ENCODE measurements at regions not wholly inside any gene's neighbourhood (a gene's known extent, or its start where the extent isn't known, plus 50 kb on each side); places are given as distances from the start of the nearest gene placed in this dataset.

GRCh38 chr14:96634896-96635295, 132.7 kb downstream of the PAPOLA start:
- no TSS peak for BruUV-seq (replicated peaks)
- no peak for ATAC-seq
- H3K4me2 ChIP-seq (ENCODE audit: insufficient read depth, low read length): no peak overlapping the region
- H4K20me1 ChIP-seq (replicated peaks; ENCODE audit: control insufficient read depth, insufficient read depth, low read length): no peaks in the 10 kb centered on the region
- H3K4me1 ChIP-seq (replicated peaks in 1 of 2; ENCODE audit: control insufficient read depth in 2 of 2, insufficient read depth in 2 of 2, low read length in 2 of 2): peaks cover 0 to 2% of the 10 kb centered on the region in 2 experiments; a peak in 2 of 5 replicates
- H3K9me1 ChIP-seq (ENCODE audit: control insufficient read depth, insufficient read depth, low read length): no peaks in the 10 kb centered on the region
- H2AFZ ChIP-seq (ENCODE audit: low read depth, low read length): no peak overlapping the region
- WGBS (ENCODE audit: insufficient coverage, low coverage, missing lambda C conversion rate): 3% methylated on average over 5 of the region's 5 CpGs
- no peak for FAIRE-seq
- DNase-seq (ENCODE audit: extremely low read depth in 1 of 4, low spot score in 3 of 4): no peak
- H3K27ac ChIP-seq (ENCODE audit: extremely low read depth, low read depth, low read length): no peak overlapping the region
- in situ Hi-C loops (cut with MboI): no loop called here
- CTCF ChIA-PET (ENCODE audit: low intra/inter-chr PET ratio): no interaction called here
- H3K36me3 ChIP-seq (ENCODE audit: control insufficient read depth, insufficient read depth, low read length): no peaks in the 10 kb centered on the region
- H3K9ac ChIP-seq (ENCODE audit: insufficient read depth in 1 of 2, low read depth in 2 of 2, low read length in 2 of 2): no peak overlapping the region
- H3K9me3 ChIP-seq (replicated peaks; ENCODE audit: control insufficient read depth, insufficient read depth, low read depth, low read length): no peaks in the 10 kb centered on the region
- H3K79me2 ChIP-seq (ENCODE audit: control insufficient read depth, insufficient read depth, low read length): no peaks in the 10 kb centered on the region
- POLR2A ChIA-PET: no interaction called here
- TF ChIP-seq HNRNPH1 (optimal IDR thresholded peaks at IDR 0.05; ENCODE audit: low read depth, low read length): no peak
- no peak for TF ChIP-seq ZNF445 (CRISPR knock-in tag; IDR thresholded peaks at IDR 0.05; ENCODE audit: low read depth)
- no peak for TF ChIP-seq UBTF (IDR thresholded peaks at IDR 0.05; ENCODE audit: borderline replicate concordance in 1 of 2, low read depth in 2 of 2, low read length in 2 of 2)
- no peak for TF ChIP-seq BRF1 (IDR thresholded peaks at IDR 0.05; ENCODE audit: borderline replicate concordance, extremely low read depth, insufficient read length)
- H3K27me3 ChIP-seq (ENCODE audit: control insufficient read depth in 2 of 2, insufficient read depth in 2 of 2, low read length in 2 of 2): peaks cover 14 to 65% of the 10 kb centered on the region in 2 experiments; a peak in 4 of 5 replicates
- intact Hi-C loops (cut with micrococcal nuclease): no loop called here
- H3K4me3 ChIP-seq: no peak overlapping the region

All from K562 (cell line).